GM12874 (cell line): ENCODE measurements at regions not wholly inside any gene's neighbourhood (a gene's known extent, or its start where the extent isn't known, plus 50 kb on each side); places are given as distances from the start of the nearest gene placed in this dataset.

Source experiments
- TF ChIP-seq, protein P1 (sequence below): IDR thresholded peaks from 2 replicates; pipeline ENCODE4 v1.5.1; 2011; ENCODE audit warnings: low read depth, mild to moderate bottlenecking, control low read depth, low read length, moderate library complexity; ENCODE audit not compliant: insufficient read depth

DNA sequence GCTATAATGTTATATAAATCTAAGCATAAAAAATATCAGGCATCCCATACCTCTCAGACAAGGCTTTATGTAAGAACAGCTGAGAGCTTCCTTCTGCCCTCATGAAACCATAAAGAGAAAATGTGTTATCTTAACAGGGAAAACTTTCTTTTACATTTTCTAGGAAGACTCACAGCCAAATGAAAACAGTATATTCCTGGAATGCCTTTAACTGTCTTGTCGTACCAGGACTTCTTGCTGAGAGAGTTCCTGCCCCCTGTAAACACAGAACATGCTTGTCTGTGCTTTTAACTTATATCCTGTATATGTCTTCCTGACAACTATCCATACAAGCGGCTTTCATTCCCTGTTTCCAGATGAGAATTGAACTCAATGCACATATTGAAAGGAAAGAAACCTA lies 64.8 kb upstream of the AHR start:
- TF ChIP-seq, protein P1, sequence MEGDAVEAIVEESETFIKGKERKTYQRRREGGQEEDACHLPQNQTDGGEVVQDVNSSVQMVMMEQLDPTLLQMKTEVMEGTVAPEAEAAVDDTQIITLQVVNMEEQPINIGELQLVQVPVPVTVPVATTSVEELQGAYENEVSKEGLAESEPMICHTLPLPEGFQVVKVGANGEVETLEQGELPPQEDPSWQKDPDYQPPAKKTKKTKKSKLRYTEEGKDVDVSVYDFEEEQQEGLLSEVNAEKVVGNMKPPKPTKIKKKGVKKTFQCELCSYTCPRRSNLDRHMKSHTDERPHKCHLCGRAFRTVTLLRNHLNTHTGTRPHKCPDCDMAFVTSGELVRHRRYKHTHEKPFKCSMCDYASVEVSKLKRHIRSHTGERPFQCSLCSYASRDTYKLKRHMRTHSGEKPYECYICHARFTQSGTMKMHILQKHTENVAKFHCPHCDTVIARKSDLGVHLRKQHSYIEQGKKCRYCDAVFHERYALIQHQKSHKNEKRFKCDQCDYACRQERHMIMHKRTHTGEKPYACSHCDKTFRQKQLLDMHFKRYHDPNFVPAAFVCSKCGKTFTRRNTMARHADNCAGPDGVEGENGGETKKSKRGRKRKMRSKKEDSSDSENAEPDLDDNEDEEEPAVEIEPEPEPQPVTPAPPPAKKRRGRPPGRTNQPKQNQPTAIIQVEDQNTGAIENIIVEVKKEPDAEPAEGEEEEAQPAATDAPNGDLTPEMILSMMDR = no peak

DNA sequence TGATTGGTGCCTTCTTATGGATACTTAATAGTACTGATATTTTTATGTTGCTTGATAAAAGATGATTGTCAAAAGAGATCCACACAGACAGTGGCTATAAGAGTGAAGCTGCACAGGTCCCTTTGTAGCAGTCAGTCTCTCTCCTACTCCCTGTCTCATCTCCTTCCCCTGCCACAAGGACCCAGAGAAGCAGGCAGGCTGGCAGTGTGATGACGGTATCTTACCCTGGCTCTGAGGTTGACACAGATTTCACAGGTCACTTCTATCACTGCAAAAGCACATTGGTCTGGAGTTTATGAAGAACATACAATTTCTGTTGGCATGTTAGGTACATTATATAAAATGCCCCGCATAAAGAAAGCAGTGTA lies 64.4 kb upstream of the AHR start:
- TF ChIP-seq, protein P1 = no peak

DNA sequence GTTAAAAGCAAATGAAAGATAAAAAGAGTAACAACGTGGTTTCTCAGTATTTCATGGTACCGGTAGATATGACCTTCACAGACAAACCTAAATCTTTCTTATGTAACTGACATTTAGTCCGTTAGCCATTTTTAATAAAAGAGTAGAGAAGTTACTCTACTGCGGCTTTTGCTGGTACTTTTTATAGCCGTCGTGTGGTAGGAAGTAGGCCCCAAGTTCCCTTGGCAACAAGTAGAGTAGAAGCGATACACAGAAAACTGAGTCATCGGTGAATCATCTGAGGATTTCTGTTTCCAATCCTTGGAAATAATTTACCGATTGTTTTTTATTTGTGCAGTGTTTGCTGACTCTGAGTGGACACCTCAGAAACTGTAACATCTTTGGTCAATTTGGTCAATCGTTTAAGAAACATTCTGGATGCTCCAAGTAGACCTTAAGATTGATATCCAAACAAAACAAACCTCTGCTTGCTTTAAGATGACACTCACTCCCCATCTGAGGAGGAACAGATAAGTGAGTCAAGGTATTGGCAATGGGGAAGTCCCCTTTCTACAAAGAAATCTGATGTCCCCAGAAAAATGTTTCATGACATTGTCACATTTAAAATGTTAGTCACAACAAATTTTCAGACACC lies 63.9 kb upstream of the AHR start:
- TF ChIP-seq, protein P1 = no peak

DNA sequence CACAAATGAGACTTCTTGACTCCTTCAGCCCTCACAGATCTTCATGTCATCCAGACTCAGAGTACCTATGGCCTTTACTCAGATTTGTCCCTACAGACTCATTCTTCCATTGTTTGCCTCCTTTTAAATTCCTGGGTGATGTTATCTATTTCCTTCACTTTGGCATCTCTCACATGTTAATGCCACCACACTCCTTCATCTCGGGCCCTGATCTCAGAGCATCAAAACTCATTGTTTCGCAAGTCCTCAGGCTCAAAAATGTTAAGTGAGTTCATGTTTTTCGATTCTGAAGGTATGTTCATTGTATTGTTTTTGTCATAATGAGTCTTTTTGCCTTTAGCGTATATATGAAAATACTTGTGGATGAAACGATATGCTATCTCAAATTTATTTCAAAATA lies 62.3 kb upstream of the AHR start:
- TF ChIP-seq, protein P1 = no peak

DNA sequence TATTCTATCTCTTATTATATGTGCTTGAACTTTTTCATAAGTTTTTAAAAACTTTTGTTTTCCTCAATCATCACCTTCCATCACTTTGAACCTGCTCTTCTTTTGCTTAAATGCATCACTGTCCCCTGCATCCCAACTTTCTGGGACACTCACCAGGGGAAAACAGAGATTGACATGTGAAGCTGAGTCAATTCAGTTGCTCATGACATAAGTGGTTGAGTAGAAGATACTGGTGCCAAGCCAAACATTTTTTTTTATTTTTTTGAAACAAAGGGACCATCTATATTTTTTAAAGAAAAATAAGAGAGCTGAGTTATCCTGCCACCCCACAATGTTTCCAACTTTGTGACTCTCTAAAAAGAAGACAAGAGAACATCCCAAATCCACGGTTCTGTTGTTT lies 61.8 kb upstream of the AHR start:
- TF ChIP-seq, protein P1 = no peak

DNA sequence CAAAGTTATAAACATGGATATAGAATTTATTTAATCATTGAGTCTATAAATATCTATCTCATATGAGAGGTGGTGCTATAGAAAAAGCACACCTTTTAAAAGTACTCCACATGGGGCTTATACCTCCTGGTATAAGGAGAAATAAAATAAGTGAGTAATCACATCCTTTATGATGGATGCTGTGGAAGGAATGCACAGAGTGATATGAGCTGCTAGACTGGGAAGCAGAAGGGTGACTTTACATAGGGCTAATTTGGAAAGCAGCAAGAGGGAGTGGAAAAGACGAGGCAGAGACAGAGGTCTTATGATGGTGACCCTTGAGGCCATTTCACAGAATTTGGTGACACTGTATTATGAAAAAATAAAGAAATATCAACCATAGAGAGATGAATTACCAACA lies 59.4 kb upstream of the AHR start:
- TF ChIP-seq, protein P1 = no peak

DNA sequence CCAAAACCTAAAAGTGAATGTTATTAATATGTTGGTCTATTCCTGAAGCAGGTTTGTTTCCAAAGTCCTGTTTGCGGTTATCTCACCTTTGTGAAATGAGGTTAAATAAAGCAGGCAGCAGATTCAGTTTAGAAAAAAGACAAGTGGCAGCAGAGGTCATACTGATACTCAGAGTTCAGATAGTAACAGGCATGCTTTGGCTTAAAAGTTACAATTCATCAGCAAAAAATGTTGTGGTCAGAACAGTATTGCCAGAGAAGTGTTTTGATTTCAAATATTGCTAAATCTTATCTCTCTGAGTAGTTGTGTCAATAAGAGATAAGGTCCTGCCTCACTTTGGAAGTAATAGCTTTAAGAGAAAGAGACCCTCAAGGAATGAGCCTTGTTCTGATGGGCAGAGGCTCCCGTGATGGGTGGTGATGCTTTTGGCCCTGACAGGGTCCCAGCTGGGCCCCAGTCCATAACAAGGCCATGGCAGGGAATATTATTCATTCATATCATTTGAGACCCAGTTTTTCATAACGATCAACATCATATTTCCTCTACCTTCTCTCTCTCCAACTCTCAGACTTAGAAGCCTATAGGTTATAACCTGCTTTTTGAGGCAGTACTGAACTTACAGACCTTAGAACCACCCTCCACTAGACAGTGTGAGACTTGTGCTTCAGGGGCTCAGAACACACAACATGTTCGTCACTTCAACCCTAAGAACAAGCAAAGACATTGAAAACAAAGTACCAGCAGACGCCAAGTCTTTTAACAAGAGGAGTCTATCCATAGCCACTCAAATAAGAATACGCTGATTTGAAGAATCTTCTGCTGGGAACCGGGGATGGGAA lies 58.5 kb upstream of the AHR start:
- TF ChIP-seq, protein P1 = no peak
